IMR-90 (cell line): ENCODE measurements at regions not wholly inside any gene's neighbourhood (a gene's known extent, or its start where the extent isn't known, plus 50 kb on each side); places are given as distances from the start of the nearest gene placed in this dataset.

ENCODE experiments used
- ATAC-seq: fragments of 200-7000 bp; cut with Tn5 transposase; 2 replicates; pipeline ENCODE4 v1.9.1; 2020; ENCODE audit warnings: low read depth, mild to moderate bottlenecking, moderate library complexity
- BruUV-seq: library from RNA; stranded (reverse); fragments of 400-500 nt; replicated peaks from 2 replicates; lab custom pipeline; 2021; lab: Mats Ljungman, UMichigan
- CTCF ChIA-PET: fragments of 300-600 bp; formaldehyde crosslinking; extraction: SDS; loops from one replicate; lab custom pipeline; 2021; ENCODE audit warnings: antibody characterized with exemption; lab: Yijun Ruan, JAX
- POLR2A ChIA-PET: fragments of 300-600 bp; sonication (Branson Sonifier 250); formaldehyde crosslinking; loops from one replicate; lab custom pipeline; 2022; ENCODE audit warnings: antibody characterized with exemption; ENCODE audit not compliant: unreplicated experiment; lab: Charles Lee
- DNase-seq: peaks from one replicate; pipeline ENCODE4 v3.0.0; 2013
- H2AFZ ChIP-seq: replicated peaks from 2 replicates; pipeline ENCODE3; 2013; ENCODE audit warnings: low read length, mild to moderate bottlenecking; ENCODE audit not compliant: poor library complexity
- H2AK5ac ChIP-seq: 2 replicates; pipeline ENCODE4 v1.6.1; 2013; ENCODE audit warnings: low read depth, low read length, inconsistent platforms
- H2AK9ac ChIP-seq: replicated peaks from 2 replicates; pipeline ENCODE3; 2013; ENCODE audit warnings: mild to moderate bottlenecking, low read depth, low read length, moderate library complexity; ENCODE audit not compliant: poor library complexity
- H2BK120ac ChIP-seq: 2 replicates; pipeline ENCODE4 v1.6.1; 2013; ENCODE audit warnings: low read depth, low read length, inconsistent platforms
- H2BK15ac ChIP-seq: 3 replicates; pipeline ENCODE4 v1.6.1; 2013; ENCODE audit warnings: low read depth, low read length, inconsistent platforms
- H2BK20ac ChIP-seq: 2 replicates; pipeline ENCODE4 v1.6.1; 2013; ENCODE audit warnings: low read depth, mild to moderate bottlenecking, inconsistent platforms, low read length, moderate library complexity
- H2BK5ac ChIP-seq: 2 replicates; pipeline ENCODE4 v1.6.1; 2013; ENCODE audit warnings: mild to moderate bottlenecking, low read depth, low read length, inconsistent platforms; ENCODE audit not compliant: poor library complexity, severe bottlenecking
- H3K14ac ChIP-seq: replicated peaks from 2 replicates; pipeline ENCODE4 v1.6.1; 2013; ENCODE audit warnings: low read depth, low read length, inconsistent platforms
- H3K18ac ChIP-seq: 2 replicates; pipeline ENCODE4 v1.6.1; 2013; ENCODE audit warnings: low read depth, low read length, control low read depth
- H3K23ac ChIP-seq: 2 replicates; pipeline ENCODE4 v1.6.1; 2013; ENCODE audit warnings: low read depth, low read length, inconsistent platforms
- H3K27ac ChIP-seq: 2 replicates; pipeline ENCODE4 v1.5.1; 2013; ENCODE audit warnings: mild to moderate bottlenecking, control low read depth, low read length; ENCODE audit not compliant: insufficient read depth
- H3K27me3 ChIP-seq: 2 replicates; pipeline ENCODE4 v1.6.1; 2013; ENCODE audit warnings: low read length; ENCODE audit not compliant: control insufficient read depth, insufficient read depth
- H3K36me3 ChIP-seq: 2 replicates; pipeline ENCODE4 v1.6.1; 2013; ENCODE audit warnings: low read length, mixed read lengths; ENCODE audit not compliant: control insufficient read depth, insufficient read depth
- H3K4ac ChIP-seq: 2 replicates; pipeline ENCODE4 v1.6.1; 2013; ENCODE audit warnings: low read depth, low read length, inconsistent platforms
- H3K4me1 ChIP-seq: 2 replicates; pipeline ENCODE4 v1.6.1; 2013; ENCODE audit warnings: low read length, mixed read lengths; ENCODE audit not compliant: control insufficient read depth, insufficient read depth
- H3K4me2 ChIP-seq: 2 replicates; pipeline ENCODE4 v1.6.1; 2013; ENCODE audit warnings: low read depth, mild to moderate bottlenecking, control low read depth, low read length, moderate library complexity
- H3K4me3 ChIP-seq: 2 replicates; pipeline ENCODE4 v1.5.1; 2013; ENCODE audit warnings: low read depth, mild to moderate bottlenecking, control low read depth, low read length, moderate library complexity; ENCODE audit not compliant: insufficient read depth
- H3K56ac ChIP-seq: 2 replicates; pipeline ENCODE4 v1.6.1; 2013; ENCODE audit warnings: low read length, inconsistent platforms; ENCODE audit not compliant: insufficient read depth; ENCODE audit errors: extremely low read depth
- H3K79me1 ChIP-seq, 2 experiments: 2 replicates each; pipeline ENCODE4 v1.6.1; 2013; ENCODE audit warnings: low read length in 2 of 2, inconsistent platforms in 1 of 2, low read depth in 1 of 2
- H3K9ac ChIP-seq: 2 replicates; pipeline ENCODE4 v1.6.1; 2013; ENCODE audit warnings: low read depth, low read length, control low read depth
- H3K9me1 ChIP-seq: 2 replicates; pipeline ENCODE4 v1.6.1; 2013; ENCODE audit warnings: low read length, inconsistent platforms; ENCODE audit not compliant: insufficient read depth
- H3K9me3 ChIP-seq: 2 replicates; pipeline ENCODE4 v1.6.1; 2013; ENCODE audit warnings: low read length; ENCODE audit not compliant: control insufficient read depth, insufficient read depth
- H4K20me1 ChIP-seq: 2 replicates; pipeline ENCODE4 v1.6.1; 2013; ENCODE audit warnings: low read length, inconsistent platforms; ENCODE audit not compliant: insufficient read depth
- H4K5ac ChIP-seq: 2 replicates; pipeline ENCODE4 v1.6.1; 2013; ENCODE audit warnings: mild to moderate bottlenecking, low read depth, low read length, control low read depth
- H4K8ac ChIP-seq, 2 experiments: 2 replicates each; pipeline ENCODE4 v1.6.1; 2013; ENCODE audit warnings: low read depth in 2 of 2, low read length in 2 of 2, control low read depth in 1 of 2, inconsistent platforms in 1 of 2
- H4K91ac ChIP-seq: 2 replicates; pipeline ENCODE4 v1.6.1; 2013; ENCODE audit warnings: low read depth, low read length, inconsistent platforms; ENCODE audit not compliant: insufficient read depth
- SMC3 ChIP-seq: fragments of 150-350 bp; IDR thresholded peaks from 2 replicates; pipeline ENCODE4 v1.6.1; 2016; ENCODE audit warnings: low read depth, mild to moderate bottlenecking, antibody characterized with exemption, low read length, moderate library complexity
- dilution Hi-C: fragments of 300-500 bp; cut with HindIII; formaldehyde crosslinking; loops from one replicate; pipeline ENCODE4 v1.14.3; 2018; ENCODE audit warnings: low sequenced_read_pairs; ENCODE audit not compliant: unreplicated experiment
- in situ Hi-C: fragments of 300-500 bp; cut with MboI; formaldehyde crosslinking; loops from 3 replicates; pipeline ENCODE4 v1.14.3; 2019; ENCODE audit warnings: low sequenced_read_pairs, inconsistent platforms, mixed read lengths
- intact Hi-C: fragments of 100-400 bp; cut with micrococcal nuclease; formaldehyde crosslinking; loops from 2 replicates; pipeline ENCODE4 v1.10.0; 2022

DNA sequence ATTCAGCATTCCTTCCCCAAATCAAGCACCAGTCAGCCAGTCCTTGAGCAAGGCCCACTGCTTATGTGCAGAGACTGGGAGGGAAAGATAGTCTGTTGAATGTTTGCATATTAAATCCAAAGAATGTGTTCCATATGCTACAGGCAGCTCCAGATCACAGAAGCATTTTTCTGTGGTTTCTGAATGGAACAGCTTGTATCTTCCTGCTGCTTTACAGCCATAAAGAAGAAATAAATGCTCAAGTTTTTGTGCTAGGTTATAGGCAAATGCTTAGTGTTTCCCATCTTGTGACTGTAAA lies 310.3 kb downstream of the TRIM36 start:
- ATAC-seq = no peak
- in situ Hi-C loops = no loop called here

More for the DNA sequence above, 310.3 kb downstream of the TRIM36 start:
- Histone ChIP-seq H4K5ac (no peak overlapping the region), H3K27ac (no peak overlapping the region), H3K27me3 (no peaks in the 10 kb centered on the region), H2BK5ac (no peak overlapping the region), H2AK5ac (no peak overlapping the region), H2AK9ac (no peak overlapping the region), H4K8ac (no peak overlapping the region), H3K9me3 (peaks cover 9% of the 10 kb centered on the region), H3K23ac (no peak overlapping the region), H3K14ac (no peak overlapping the region), H4K20me1 (no peaks in the 10 kb centered on the region), H3K4me3 (no peak overlapping the region), H3K9ac (no peak overlapping the region), H2BK15ac (no peak overlapping the region), H3K4me2 (no peak overlapping the region), H4K91ac (no peak overlapping the region), H3K36me3 (no peaks in the 10 kb centered on the region), H3K9me1 (no peaks in the 10 kb centered on the region), H2BK20ac (no peak overlapping the region), H2BK120ac (no peak overlapping the region), H3K4ac (no peak overlapping the region), H3K56ac (no peak overlapping the region), H2AFZ (no peak overlapping the region), H3K79me1 (no peaks in the 10 kb centered on the region), H3K4me1 (no peaks in the 10 kb centered on the region), H3K18ac (no peak overlapping the region)
- BruUV-seq = no TSS peak
- CTCF ChIA-PET = no interaction called here
- no peak for TF ChIP-seq SMC3
- POLR2A ChIA-PET = no interaction called here
- dilution Hi-C loops (no loop called here), intact Hi-C loops (no loop called here)
- DNase-seq = no peak
